Activated T-cell treated with anti-CD3 and anti-CD28 coated beads for 24 hours (primary cell): ENCODE measurements at regions not wholly inside any gene's neighbourhood (a gene's known extent, or its start where the extent isn't known, plus 50 kb on each side); places are given as distances from the start of the nearest gene placed in this dataset.
"Not testable (repeated sequence)": the region's sequence is repeated elsewhere in the genome, so short reads cannot be mapped to it uniquely, and the experiment has no call there.

Experiments used
- DNase-seq: peaks from one replicate; pipeline ENCODE4 v3.0.0-alpha.2; 2020; ENCODE audit warnings: low read depth

- DNase-seq = no peak
Measured at GRCh38 chr10:31188792-31189406, 130.1 kb upstream of the ZEB1 start.

DNA sequence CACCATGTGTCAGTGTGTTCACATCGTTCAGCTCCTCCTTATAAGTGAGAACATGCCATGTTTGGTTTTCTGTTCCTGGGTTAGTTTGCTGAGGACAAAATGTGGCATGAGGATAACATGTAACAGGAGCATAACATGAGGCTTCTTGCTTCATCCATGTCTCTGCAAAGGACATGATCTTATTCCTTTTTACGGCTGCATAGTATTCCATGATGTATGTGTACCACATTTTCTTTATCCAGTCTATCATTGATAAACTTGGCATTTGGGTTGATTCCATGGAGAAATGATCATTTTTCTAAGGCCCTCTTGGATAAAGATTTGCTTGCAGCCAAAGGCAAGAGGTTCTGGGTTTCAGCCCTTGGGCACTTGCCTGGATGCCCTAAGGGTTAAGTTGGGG, 128.5 kb upstream of the ZEB1 start:
- DNase-seq = no peak

GRCh38 chr10:31192475-31192874, 126.5 kb upstream of the ZEB1 start:
- no peak for DNase-seq

DNA sequence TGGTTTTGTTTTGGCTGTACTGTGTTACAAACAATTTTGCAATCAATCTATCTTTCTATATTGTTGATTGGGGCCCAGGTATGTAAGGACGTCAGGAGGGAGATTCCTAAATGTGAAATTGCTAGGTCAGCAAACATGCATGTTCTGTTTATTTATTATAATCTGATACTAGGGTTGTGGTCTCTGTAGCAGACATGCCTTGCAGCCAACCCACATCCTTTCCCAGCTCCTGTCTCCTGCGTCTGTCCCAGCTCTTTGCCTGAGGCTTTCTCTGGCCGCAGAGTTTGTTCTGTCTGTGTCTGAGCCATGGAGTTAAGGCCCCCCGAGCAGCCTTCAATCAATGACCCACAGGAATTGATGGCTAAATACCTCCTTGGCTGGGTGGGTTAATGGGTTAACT, 124.0 kb upstream of the ZEB1 start:
- DNase-seq = no peak

GRCh38 chr10:31197886-31198285, 121.1 kb upstream of the ZEB1 start:
- DNase-seq = no peak

DNA sequence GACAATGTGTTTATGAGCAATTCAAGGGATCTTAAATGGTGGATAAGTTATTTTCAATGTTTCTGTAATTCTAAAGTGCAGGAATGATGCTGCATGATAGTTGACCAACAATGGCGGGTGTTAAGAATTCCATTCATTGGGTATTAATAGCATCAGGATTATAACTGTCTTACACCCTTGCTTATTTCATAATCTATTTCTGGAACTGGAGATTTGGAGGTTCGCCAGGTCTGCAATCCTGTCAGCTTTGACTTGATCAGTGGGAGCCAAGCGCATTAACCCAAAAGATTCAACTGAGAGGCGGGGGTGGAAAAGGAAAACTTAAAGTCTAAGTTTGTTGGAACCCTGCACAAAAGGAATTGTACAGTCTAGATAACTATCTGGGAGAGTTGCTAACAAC, 114.9 kb upstream of the ZEB1 start:
- no peak for DNase-seq

DNA sequence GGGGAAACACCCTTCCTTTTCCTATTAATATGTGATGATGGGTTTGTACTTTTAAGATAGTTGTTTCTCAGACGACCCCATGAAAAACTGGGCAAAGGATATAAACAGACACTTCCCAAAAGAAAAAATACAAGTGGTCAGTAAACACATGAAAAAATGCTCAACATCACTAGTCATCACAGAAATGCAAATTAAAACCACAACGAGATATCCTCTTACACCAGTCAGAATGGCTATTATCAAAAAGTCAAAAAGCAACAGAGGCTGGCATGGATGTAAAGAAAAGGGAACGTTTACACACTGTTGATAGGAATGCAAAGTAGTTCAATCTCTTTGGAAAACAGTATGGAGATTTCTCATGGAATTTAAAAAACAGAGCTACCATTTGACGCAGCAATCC, 111.4 kb upstream of the ZEB1 start:
- no peak for DNase-seq

DNA sequence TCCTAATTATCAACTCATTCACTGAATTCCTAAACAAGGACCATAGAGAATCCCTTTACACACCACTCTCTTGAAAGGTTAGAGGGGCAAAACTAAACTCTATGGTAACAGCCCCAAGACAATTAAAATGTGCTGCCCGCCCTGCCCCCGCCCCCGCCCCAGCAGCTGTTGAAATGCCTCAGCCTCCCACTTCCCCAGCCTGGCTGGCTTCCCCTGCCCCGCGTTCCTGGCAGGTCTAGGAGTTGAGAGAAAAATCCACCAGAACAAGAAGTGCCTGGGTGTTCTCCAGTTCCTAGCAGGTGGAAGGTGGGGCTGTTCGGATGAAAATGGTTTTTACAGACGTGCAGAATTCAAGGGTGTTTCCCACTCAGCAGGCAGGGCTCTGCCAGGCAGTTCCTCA, 109.5 kb upstream of the ZEB1 start:
- no peak for DNase-seq

DNA sequence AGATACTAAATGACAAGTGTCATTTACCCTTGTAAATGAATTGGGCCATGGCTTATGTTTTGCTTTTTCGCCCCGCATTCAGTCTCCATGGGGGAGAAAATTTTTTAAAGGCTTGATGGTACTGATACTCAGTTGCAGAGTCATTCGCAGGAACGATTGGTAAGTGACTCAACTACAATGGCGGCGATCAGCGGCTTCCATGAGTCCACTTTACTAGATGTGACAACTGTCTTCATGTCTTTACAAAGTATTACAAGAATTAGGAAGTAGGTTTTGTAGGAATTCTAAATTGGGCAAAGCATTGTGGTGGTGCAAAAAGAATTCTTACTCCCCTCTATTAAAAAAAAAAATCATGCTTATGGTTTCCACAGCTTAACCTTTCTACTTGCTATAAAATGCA, 108.8 kb upstream of the ZEB1 start:
- DNase-seq = no peak

- no peak for DNase-seq
Measured at GRCh38 chr10:31213959-31214358, 105.1 kb upstream of the ZEB1 start.

DNA sequence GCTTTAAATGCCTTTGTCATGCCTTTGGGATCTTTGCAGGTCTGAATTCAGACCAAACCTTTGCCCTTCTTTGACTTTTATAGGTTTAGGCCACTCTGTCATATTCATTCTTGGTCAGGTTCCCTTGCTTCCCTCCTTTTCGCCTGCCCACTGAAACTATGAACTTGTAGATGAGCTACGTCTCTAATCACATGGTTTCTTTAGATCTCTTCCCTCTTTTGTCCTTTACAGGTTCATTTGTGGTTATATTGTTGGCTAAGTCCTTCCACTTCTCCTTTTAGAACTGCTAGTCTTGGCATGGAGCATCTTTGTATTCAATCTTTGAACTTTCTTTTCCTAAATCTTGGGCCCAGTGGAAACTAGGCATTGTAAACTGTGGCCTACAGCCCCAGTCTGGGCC, 104.0 kb upstream of the ZEB1 start:
- no peak for DNase-seq

- no peak for DNase-seq
Measured at GRCh38 chr10:31219306-31219705, 99.7 kb upstream of the ZEB1 start.

- DNase-seq = not testable (repeated sequence)
Measured at GRCh38 chr10:31228780-31229179, 90.2 kb upstream of the ZEB1 start.

- no peak for DNase-seq
Measured at GRCh38 chr10:31239961-31240360, 79.1 kb upstream of the ZEB1 start.

DNA sequence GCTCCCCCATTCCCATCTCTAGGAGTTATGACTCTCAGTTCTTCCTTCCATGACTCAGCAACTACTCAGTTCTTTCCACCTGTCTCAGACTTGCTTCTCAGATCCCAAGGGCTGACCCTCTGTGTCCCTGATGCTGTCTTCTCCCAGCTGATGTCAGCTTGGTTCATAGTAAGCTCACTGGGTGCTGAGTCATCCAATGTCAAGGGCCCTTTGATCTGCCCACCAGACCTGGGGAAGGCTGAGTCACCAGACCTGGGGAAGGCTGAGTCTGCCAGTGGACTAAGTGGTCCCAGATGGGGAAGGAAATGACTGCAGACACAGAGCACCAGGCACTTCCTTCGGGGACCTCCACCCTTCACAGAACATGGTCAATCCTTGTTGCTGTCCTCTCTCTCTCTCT, 76.1 kb upstream of the ZEB1 start:
- peak; percentile 63 for DNase-seq

GRCh38 chr10:31251118-31251517, 67.9 kb upstream of the ZEB1 start:
- not testable (repeated sequence) for DNase-seq

- DNase-seq = no peak
Measured at GRCh38 chr10:31253237-31253636, 65.8 kb upstream of the ZEB1 start.

DNA sequence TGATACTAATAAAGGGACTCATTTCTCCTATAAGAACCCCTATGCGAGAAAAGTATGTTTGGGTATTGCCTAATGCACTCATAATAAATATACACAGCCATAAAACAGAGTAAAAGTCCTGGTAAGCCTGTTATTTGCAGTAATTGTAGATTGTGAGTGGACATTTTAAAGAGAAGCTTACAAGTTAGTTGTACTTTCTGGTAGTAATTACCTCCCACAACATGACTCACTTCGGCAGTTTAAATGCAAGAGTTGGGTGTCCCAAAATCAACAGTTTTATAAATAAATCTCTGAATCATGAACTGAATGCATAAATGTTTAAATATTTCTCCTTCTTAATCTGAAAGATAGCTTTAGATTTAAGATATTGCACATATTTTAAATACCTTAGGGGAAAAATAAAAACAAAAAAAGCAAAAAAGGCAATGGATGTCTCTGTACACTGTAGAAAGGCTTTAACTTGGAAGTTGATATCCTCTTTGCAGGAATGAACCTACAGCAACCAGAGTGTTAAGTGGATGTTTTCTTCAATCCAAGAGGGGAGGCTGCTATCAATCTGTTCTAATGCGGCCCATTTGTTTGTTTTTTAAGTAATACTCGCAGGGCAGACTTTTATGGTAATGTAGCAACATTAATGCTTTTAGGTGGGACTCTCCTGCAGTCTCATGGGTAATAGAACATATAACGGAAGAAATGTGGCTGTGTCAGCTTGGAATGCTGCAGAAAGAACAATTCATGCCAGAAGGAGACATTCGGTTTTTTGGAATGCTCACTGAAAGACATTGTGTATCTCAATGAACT, 57.3 kb upstream of the ZEB1 start:
- DNase-seq = no peak

DNA sequence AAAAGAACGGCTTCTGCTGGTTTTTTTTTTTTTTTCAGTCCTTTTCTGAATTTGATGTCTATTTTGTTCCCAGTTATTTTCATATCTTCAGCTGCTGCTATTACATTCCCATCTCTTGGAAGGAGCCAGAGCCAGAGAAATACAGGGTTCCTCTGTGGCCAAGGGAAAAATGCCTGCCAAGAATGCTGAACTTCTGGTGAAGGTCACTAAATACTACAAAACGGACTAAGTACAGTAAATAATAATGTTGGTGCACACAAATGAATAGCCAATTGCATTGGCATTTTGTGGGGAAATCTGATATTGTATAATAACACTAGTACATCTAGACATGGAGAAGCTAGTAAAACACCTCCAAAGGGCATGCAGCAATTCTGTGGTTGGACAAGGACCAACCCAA, 56.3 kb upstream of the ZEB1 start:
- no peak for DNase-seq

DNA sequence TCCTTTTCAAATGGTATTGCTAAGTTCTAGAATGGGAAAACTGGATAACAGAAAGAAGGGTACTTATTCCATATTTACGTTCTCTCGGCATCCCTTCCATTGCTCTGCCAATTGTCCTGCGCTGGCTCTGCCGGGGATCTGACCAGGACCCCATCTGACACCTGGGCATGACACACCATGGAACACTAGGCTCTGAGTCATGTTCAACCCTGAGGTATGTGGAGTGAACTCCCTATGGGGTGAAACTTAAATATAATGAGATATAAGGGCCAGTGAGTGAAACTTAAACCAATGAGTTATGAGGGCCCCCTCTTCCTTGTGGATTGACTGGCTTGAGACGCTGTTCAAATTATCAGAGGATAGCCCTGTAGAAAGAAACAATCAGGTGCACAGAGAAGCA, 55.1 kb upstream of the ZEB1 start:
- no peak for DNase-seq

- no peak for DNase-seq
Measured at GRCh38 chr10:31268444-31269303, 50.3 kb upstream of the ZEB1 start.
